ENCODE measurements at regions not wholly inside any gene's neighbourhood (a gene's known extent, or its start where the extent isn't known, plus 50 kb on each side); places are given as distances from the start of the nearest gene placed in this dataset.

DNA sequence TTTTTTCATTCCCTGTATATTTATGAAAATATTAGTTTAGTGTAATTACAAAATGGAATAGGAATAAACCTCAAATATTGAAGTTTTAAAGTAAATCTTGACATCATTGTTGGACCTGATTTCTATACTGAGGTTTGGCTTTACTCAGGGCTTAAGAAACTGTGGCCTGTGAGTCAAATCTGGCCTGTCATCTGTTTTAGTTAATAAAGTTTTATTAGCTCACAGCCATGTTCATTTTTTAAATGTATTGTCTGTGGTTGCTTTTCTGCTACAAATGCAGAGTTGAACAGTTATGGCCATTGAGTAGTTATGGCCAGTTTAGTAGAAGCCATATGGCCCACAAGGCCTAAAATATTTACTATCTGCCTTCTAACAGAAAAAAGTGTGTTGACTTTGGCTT lies 80.7 kb downstream of the DIPK2A start:
- Mint-ChIP-seq H3K27ac (no peak overlapping the region), H3K27me3 (no peaks in the 10 kb centered on the region), H3K4me3 (no peak overlapping the region), H3K36me3 (ENCODE audit: low read depth) (no peaks in the 10 kb centered on the region), H3K9me3 (no peaks in the 10 kb centered on the region), H3K4me1 (no peaks in the 10 kb centered on the region)
- no peak for DNase-seq
- intact Hi-C loops (cut with micrococcal nuclease): no loop called here

DNA sequence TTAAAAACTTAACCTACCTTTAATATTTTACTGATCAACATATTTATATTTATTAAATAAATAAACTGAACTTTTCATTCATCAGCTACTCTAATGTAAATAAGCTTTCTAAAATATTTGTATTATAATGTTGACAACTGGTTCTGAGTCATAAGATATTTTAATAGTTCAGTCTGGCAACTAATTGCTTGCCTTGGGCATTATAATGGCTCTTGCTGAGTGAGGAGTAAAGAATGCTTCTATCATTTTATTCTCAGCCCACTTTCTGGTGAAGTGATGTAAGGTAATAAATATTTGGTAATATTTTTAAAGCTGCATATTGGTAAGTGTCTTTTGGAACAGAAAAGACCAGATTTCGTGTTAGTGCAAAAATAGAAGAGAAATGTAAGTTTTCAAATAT lies 81.5 kb downstream of the DIPK2A start:
- Mint-ChIP-seq H3K27ac (no peak overlapping the region), H3K4me3 (no peak overlapping the region), H3K4me1 (no peaks in the 10 kb centered on the region), H3K36me3 (ENCODE audit: low read depth) (no peaks in the 10 kb centered on the region), H3K27me3 (no peaks in the 10 kb centered on the region), H3K9me3 (no peaks in the 10 kb centered on the region)
- intact Hi-C loops (cut with micrococcal nuclease): no loop called here
- no peak for DNase-seq

DNA sequence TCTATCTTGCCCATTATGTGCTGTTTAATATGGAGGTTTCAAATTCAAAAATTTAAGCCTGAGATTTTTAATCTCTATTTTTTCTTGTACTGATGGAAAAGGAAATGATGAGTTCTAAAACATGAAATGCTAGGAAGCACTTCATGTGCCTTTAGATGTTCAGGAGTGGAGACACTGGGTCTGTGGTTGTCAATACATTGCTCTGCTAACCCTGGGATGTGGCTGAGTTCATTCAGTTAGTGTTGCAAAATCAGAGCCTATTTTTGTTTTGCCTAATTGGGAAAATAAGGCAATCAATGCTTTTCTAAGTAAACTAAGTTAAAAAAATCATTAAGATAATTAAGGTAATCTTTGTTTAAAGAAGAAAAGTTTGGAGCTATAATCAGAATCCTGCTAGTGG lies 83.1 kb downstream of the DIPK2A start:
- no peaks in the 10 kb centered on the region for H3K9me3 Mint-ChIP-seq
- H3K27ac Mint-ChIP-seq: no peak overlapping the region
- no peak overlapping the region for H3K4me3 Mint-ChIP-seq
- H3K4me1 Mint-ChIP-seq: no peaks in the 10 kb centered on the region
- DNase-seq: no peak
- intact Hi-C loops (cut with micrococcal nuclease): no loop called here
- no peaks in the 10 kb centered on the region for H3K36me3 Mint-ChIP-seq (ENCODE audit: low read depth)
- H3K27me3 Mint-ChIP-seq: no peaks in the 10 kb centered on the region

DNA sequence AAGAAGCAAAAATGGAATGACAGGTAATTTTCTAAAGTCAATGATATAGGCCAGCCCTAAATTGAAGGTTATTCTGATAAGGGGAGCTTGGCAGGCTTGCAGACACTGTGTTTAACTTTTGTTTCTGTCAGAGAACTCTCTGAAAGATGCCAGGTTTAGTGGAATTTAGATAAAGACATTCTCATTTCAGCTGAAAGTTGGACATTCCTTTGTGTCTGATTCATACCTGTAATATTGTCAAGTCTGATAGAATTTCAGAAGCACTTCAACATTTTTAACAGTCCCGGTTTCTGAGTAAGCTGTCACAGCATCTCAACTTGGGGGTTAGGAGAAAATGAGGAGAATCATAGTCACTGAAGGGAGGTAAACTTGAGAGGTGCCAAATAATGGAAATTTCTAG lies 84.0 kb downstream of the DIPK2A start:
- intact Hi-C loops (cut with micrococcal nuclease): no loop called here
- no peaks in the 10 kb centered on the region for H3K4me1 Mint-ChIP-seq
- no peak for DNase-seq
- no peak overlapping the region for H3K27ac Mint-ChIP-seq
- H3K36me3 Mint-ChIP-seq (ENCODE audit: low read depth): no peaks in the 10 kb centered on the region
- no peaks in the 10 kb centered on the region for H3K27me3 Mint-ChIP-seq
- H3K4me3 Mint-ChIP-seq: no peak overlapping the region
- no peaks in the 10 kb centered on the region for H3K9me3 Mint-ChIP-seq

DNA sequence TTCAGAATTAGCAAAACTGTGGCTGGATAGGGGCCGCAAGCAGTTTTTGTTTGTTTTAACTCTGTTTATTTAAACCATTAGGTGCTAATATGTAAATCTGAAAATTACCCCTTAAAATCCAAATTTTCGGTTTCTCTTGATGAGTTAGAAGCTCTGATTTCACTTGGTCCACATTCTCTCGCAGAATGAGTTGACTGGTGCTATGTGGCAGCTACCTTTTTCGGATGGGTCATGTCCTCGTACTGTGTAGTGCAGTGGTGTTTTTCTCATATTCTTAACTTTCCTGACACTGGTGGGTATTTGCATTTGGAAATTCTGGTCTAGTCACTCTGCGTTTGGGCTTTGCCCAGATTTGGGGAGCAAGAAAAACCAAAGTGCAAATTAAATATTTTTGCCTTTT lies 87.1 kb downstream of the DIPK2A start:
- DNase-seq: no peak
- Mint-ChIP-seq H3K4me1 (no peaks in the 10 kb centered on the region), H3K9me3 (no peaks in the 10 kb centered on the region), H3K4me3 (no peak overlapping the region), H3K27me3 (no peaks in the 10 kb centered on the region), H3K27ac (no peak overlapping the region), H3K36me3 (ENCODE audit: low read depth) (no peaks in the 10 kb centered on the region)
- intact Hi-C loops (cut with micrococcal nuclease): no loop called here

DNA sequence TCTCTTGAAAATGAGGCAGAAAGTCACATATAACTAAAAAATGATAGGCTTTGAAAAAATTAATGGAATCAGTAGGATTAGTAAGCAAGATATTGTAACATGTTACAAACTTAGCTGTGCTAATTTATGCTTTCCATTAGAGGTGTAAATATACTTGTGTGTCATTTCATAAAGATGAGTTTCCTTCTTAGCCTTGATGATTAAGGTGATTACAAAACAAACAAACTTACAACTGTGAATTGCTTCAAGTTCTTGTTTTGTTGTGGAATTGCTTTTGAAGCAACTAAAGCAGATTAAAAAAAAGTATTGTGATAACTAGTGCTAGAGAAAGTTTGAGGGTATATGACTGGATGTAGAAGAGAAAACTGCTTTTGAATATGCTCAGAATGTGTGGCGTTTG lies 87.9 kb downstream of the DIPK2A start:
- no peak overlapping the region for H3K4me3 Mint-ChIP-seq
- H3K27me3 Mint-ChIP-seq: no peaks in the 10 kb centered on the region
- intact Hi-C loops (cut with micrococcal nuclease): no loop called here
- no peak for DNase-seq
- H3K9me3 Mint-ChIP-seq: no peaks in the 10 kb centered on the region
- H3K27ac Mint-ChIP-seq: no peak overlapping the region
- H3K36me3 Mint-ChIP-seq (ENCODE audit: low read depth): no peaks in the 10 kb centered on the region
- H3K4me1 Mint-ChIP-seq: no peaks in the 10 kb centered on the region

DNA sequence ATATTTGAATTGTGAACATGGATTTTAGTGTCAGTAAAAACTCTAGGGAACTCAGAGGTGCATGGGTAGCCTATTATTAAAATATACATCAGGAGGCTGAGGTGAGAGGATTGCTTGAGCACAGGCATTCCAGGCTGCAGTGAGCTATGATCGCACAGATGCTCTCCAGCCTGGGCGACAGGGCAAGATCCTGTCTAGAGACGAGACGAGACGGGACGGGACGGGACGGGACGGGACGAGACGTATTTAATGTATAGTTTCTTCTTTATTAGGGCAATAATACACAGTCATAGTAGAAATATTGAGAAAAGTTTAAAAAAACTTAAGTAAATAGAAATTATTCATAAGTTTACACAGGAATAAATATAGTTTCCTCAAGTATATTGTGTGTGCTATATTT lies 89.3 kb downstream of the DIPK2A start:
- H3K27ac Mint-ChIP-seq: no peak overlapping the region
- no peak for DNase-seq
- no peak overlapping the region for H3K4me3 Mint-ChIP-seq
- no peaks in the 10 kb centered on the region for H3K4me1 Mint-ChIP-seq
- intact Hi-C loops (cut with micrococcal nuclease): no loop called here
- no peaks in the 10 kb centered on the region for H3K36me3 Mint-ChIP-seq (ENCODE audit: low read depth)
- no peaks in the 10 kb centered on the region for H3K27me3 Mint-ChIP-seq
- no peaks in the 10 kb centered on the region for H3K9me3 Mint-ChIP-seq

DNA sequence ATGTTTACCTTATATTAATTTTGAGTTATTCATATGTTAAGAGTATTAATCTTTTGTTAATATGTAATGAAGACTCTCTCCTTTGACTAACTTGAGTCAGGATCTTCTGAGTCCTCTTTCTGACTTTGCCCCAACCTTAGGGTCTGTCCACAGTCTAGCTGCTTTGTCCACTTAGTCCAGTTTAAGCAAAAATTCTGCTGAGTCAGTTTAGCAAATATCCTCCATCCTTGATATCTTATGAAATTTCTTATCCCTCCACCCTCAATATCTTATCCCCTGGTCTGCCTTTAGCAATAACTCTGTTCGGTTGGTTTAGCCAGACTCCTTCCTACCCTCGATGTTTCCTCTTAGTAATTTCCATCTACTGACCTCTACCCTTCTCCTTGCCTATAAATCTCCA lies 91.7 kb downstream of the DIPK2A start:
- no peak overlapping the region for H3K27ac Mint-ChIP-seq
- H3K4me3 Mint-ChIP-seq: no peak overlapping the region
- intact Hi-C loops (cut with micrococcal nuclease): no loop called here
- H3K9me3 Mint-ChIP-seq: no peaks in the 10 kb centered on the region
- no peaks in the 10 kb centered on the region for H3K4me1 Mint-ChIP-seq
- H3K27me3 Mint-ChIP-seq: no peaks in the 10 kb centered on the region
- no peak for DNase-seq
- H3K36me3 Mint-ChIP-seq (ENCODE audit: low read depth): no peaks in the 10 kb centered on the region

DNA sequence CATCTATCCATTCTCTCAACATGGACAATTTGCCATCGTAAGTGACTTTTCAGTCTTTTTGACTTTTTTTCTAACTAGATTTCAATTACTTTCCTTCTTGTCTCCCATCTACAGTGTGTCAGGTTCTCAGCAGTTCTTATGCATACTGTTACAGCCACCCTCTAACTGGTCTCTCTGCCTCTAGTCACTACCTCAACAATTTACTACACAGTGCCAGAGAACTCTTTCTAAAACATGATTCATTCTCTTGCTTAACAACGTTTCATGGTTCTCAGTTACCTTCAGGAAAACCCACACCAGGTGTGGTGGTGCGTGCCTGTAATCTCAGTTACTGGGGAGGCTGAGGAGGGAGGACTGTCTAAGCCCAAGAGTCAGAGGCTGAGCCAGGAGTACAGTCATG lies 95.4 kb downstream of the DIPK2A start:
- DNase-seq: no peak
- Mint-ChIP-seq H3K36me3 (ENCODE audit: low read depth) (no peaks in the 10 kb centered on the region), H3K4me3 (no peak overlapping the region), H3K9me3 (peaks cover 4% of the 10 kb centered on the region), H3K27ac (no peak overlapping the region), H3K4me1 (no peaks in the 10 kb centered on the region), H3K27me3 (no peaks in the 10 kb centered on the region)
- intact Hi-C loops (cut with micrococcal nuclease): no loop called here

DNA sequence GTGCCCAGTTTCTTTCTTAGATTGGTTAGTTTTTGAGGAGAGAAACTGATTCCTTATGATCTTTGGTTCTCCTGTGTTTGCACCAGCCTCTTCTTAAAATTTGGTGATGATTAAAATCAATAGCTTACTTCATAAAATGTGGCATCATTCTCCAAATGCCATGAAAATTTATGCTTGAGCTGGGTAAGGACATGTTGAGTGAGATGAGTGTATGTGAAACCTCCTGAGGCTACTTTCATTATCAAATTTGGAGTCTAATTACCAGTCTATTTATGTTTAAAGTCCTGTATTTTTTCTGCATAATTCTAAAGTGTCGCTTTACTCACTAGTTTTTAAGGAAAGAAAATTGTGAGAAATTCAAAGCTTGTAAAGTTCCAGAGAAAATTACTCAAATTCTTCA lies 102.1 kb downstream of the DIPK2A start:
- Mint-ChIP-seq H3K4me3 (no peak overlapping the region), H3K9me3 (peaks cover 4% of the 10 kb centered on the region), H3K4me1 (no peaks in the 10 kb centered on the region), H3K27me3 (no peaks in the 10 kb centered on the region), H3K36me3 (ENCODE audit: low read depth) (no peaks in the 10 kb centered on the region), H3K27ac (no peak overlapping the region)
- intact Hi-C loops (cut with micrococcal nuclease): no loop called here
- no peak for DNase-seq

DNA sequence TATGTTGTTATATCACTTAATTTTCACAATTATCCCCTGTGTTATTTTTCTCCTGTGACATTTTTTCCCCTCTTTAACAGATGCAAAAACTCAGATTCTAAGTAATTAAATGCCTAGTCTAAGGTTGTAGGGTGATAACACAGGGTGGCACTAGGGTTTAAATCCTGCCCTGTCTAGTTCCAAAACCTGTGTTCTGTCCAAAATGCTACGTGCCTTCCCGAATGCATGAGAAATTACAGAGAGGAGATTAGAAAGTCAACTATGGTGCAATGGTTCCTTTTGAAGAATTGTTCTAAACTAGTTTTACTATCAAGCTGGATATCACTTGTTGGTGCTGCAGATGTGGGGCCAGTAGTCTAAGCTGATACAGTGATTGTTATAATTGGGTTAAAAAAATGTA lies 108.0 kb downstream of the DIPK2A start:
- H3K4me3 Mint-ChIP-seq: no peak overlapping the region
- H3K9me3 Mint-ChIP-seq: no peaks in the 10 kb centered on the region
- H3K36me3 Mint-ChIP-seq (ENCODE audit: low read depth): no peaks in the 10 kb centered on the region
- no peak overlapping the region for H3K27ac Mint-ChIP-seq
- no peaks in the 10 kb centered on the region for H3K4me1 Mint-ChIP-seq
- H3K27me3 Mint-ChIP-seq: no peaks in the 10 kb centered on the region
- intact Hi-C loops (cut with micrococcal nuclease): no loop called here
- DNase-seq: no peak

DNA sequence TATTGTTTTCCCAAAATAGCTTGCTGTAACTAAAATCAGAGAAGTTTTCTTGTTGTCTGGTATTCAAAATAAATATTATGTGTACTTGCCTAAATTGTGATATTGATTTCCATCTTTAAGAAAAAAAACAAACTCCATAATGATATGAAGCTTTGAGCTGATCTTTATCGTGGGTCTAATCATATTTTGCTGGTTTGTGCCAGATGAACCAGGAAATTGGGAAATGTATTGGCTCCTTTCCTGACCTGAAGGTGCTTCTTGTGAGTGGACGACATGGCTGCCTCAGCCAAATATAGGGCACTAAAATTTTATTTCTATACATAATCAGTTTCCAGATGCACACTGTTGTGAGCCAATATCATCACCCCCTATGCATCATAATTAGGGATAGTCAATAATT lies 113.3 kb downstream of the DIPK2A start:
- Mint-ChIP-seq H3K4me1 (no peaks in the 10 kb centered on the region), H3K4me3 (no peak overlapping the region), H3K36me3 (ENCODE audit: low read depth) (no peaks in the 10 kb centered on the region), H3K9me3 (no peaks in the 10 kb centered on the region), H3K27ac (no peak overlapping the region), H3K27me3 (peaks cover 7% of the 10 kb centered on the region)
- intact Hi-C loops (cut with micrococcal nuclease): no loop called here
- DNase-seq: no peak

DNA sequence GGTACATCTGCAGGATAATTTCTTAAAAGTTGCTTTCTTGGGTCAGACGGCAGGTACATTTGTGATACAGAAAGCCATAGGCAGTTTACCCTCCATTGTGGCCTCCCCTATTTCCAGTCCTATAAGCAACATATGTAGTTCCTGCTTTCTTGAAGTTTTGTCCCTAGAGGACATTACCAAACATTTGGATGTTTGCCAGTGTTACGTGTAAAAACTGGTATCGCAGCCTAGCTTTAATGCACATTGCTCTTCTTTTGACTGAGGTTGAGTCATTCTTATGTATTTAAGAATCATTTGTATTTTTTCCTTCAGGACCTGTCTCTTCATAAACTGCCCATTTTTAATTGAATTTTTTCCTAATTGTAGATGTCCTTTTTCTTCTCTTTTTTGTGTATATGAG lies 114.3 kb downstream of the DIPK2A start:
- H3K27me3 Mint-ChIP-seq: peaks cover 7% of the 10 kb centered on the region
- no peaks in the 10 kb centered on the region for H3K9me3 Mint-ChIP-seq
- no peak for DNase-seq
- H3K36me3 Mint-ChIP-seq (ENCODE audit: low read depth): no peaks in the 10 kb centered on the region
- H3K4me1 Mint-ChIP-seq: no peaks in the 10 kb centered on the region
- no peak overlapping the region for H3K27ac Mint-ChIP-seq
- intact Hi-C loops (cut with micrococcal nuclease): no loop called here
- H3K4me3 Mint-ChIP-seq: no peak overlapping the region

DNA sequence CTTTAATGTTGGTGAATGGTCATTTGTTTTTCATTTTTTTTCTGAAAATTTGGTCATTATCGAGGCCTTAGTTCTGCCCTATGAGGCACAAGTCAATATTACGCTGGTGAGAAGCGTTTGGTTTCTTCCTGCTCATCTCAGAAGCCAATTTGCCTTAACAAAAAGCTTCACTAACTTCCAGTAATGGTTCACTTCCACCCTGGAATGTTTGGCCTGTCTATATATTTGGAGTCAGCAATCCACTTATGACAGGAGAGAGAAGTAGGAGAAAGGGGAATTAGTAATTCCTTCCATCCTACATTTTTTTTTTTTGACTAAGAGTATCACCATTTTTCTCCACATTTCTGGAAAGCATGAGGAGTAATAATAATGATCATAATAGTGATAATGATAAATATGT lies 124.4 kb downstream of the DIPK2A start:
- Mint-ChIP-seq H3K4me3 (no peak overlapping the region), H3K27me3 (no peaks in the 10 kb centered on the region), H3K36me3 (ENCODE audit: low read depth) (no peaks in the 10 kb centered on the region), H3K9me3 (no peaks in the 10 kb centered on the region), H3K27ac (no peak overlapping the region), H3K4me1 (no peaks in the 10 kb centered on the region)
- intact Hi-C loops (cut with micrococcal nuclease): no loop called here
- DNase-seq: no peak

DNA sequence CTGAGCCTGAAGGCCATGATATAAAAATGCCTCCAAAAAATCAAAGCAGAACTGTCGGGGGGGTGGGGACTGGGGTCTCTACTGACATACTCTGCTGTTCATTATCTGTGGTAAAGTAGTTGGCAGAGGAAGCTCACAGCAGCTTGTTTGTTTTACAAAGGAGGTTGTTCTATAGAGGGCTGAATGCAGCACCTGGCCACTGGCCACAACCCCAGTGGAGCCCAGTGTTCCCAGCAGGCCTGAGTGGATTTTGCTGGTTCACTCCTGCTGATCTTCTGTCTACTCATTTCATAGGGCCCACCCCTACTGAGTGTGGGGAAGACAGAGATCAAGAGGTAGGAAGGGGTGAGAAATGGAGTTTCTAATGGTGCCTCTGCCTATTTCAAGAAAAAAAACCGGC lies 125.5 kb downstream of the DIPK2A start:
- H3K9me3 Mint-ChIP-seq: no peaks in the 10 kb centered on the region
- no peak for DNase-seq
- H3K4me1 Mint-ChIP-seq: no peaks in the 10 kb centered on the region
- no peak overlapping the region for H3K27ac Mint-ChIP-seq
- intact Hi-C loops (cut with micrococcal nuclease): no loop called here
- H3K27me3 Mint-ChIP-seq: no peaks in the 10 kb centered on the region
- no peak overlapping the region for H3K4me3 Mint-ChIP-seq
- no peaks in the 10 kb centered on the region for H3K36me3 Mint-ChIP-seq (ENCODE audit: low read depth)

DNA sequence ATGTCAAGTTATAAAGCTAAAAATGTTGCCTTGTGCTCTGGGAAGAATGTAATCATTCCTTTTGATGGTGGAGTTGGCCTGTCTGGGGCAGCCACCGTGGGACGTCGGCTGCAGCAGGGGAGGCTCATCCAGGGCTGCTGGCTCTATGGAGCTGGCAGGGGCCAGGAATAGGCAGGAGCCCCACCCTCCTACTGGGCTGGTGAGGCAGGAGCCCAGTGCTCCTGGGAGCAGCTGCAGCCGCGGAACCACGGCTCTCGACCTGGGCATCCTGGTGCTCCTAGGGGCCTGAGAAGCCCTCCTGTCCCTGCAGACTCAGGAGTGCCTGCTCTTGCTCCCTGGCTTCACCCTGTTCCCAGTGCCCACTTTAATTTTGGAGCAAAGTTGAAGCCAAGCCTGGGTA lies 127.1 kb downstream of the DIPK2A start:
- DNase-seq: no peak
- no peak overlapping the region for H3K27ac Mint-ChIP-seq
- no peaks in the 10 kb centered on the region for H3K36me3 Mint-ChIP-seq (ENCODE audit: low read depth)
- intact Hi-C loops (cut with micrococcal nuclease): no loop called here
- H3K4me1 Mint-ChIP-seq: no peaks in the 10 kb centered on the region
- no peaks in the 10 kb centered on the region for H3K27me3 Mint-ChIP-seq
- no peak overlapping the region for H3K4me3 Mint-ChIP-seq
- H3K9me3 Mint-ChIP-seq: no peaks in the 10 kb centered on the region
